Mucosa of stomach (tissue), 1 donor: ENCODE measurements at regions not wholly inside any gene's neighbourhood (a gene's known extent, or its start where the extent isn't known, plus 50 kb on each side); places are given as distances from the start of the nearest gene placed in this dataset.

Experiments
- H3K27me3 ChIP-seq: one replicate; pipeline ENCODE4 v1.7.0; 2013; ENCODE audit warnings: mild to moderate bottlenecking, low read length; ENCODE audit not compliant: control insufficient read depth, insufficient read depth
- H3K36me3 ChIP-seq: one replicate; pipeline ENCODE4 v1.7.0; 2013; ENCODE audit warnings: low read length; ENCODE audit not compliant: control insufficient read depth, insufficient read depth
- H3K4me1 ChIP-seq: one replicate; pipeline ENCODE4 v1.7.0; 2013; ENCODE audit warnings: mild to moderate bottlenecking, low read length; ENCODE audit not compliant: control insufficient read depth, insufficient read depth
- H3K4me3 ChIP-seq: one replicate; pipeline ENCODE4 v1.7.0; 2013; ENCODE audit warnings: low read length
- H3K9ac ChIP-seq: one replicate; pipeline ENCODE4 v1.7.0; 2013; ENCODE audit warnings: mild to moderate bottlenecking, low read length, moderate library complexity
- H3K9me3 ChIP-seq: one replicate; pipeline ENCODE4 v1.7.0; 2013; ENCODE audit warnings: mild to moderate bottlenecking, low read length, moderate library complexity; ENCODE audit not compliant: control insufficient read depth
- donor health status: Pancreatic carcinoma.

DNA sequence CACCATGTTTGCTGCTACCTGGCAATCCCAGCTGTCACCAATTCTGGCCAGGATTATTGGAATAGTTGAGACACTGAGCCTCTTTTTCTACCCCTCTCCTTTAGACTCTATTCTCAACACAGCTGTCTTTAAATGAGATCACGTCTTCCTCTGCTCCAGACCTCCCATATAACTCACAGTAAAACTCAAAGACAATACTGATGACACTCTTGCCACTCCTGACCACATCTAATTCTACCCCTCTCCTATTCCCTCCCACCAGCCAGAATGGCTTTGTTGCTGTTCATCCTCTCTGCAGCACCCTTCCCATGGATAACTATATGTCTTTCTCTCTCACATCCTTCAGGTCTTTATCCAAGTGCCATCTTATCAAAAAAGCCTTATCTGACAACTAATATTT lies 188.6 kb upstream of the IL15 start:
- Histone ChIP-seq H3K4me1 (no peaks in the 10 kb centered on the region), H3K36me3 (no peaks in the 10 kb centered on the region), H3K9me3 (no peaks in the 10 kb centered on the region), H3K27me3 (no peaks in the 10 kb centered on the region), H3K4me3 (no peak overlapping the region), H3K9ac (no peak overlapping the region)

DNA sequence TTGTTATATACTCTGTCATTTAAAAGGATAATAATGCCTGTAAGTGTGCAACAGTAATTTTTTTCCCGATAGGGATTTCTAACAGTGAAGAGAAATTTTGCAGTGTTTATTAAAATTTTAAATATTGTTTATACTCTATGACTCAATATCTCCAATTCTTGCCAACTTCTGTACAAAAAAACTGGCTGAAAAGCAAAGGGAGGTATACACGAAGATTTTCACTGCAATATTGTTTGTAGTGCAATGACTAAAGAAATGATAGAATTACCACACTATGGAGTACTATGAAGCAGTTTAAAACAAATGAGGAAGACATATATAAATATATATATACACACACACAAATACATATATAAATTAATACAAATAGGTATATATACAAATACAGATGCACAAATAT lies 187.9 kb upstream of the IL15 start:
- Histone ChIP-seq H3K36me3 (no peaks in the 10 kb centered on the region), H3K4me1 (no peaks in the 10 kb centered on the region), H3K9me3 (no peaks in the 10 kb centered on the region), H3K27me3 (no peaks in the 10 kb centered on the region), H3K9ac (no peak overlapping the region), H3K4me3 (no peak overlapping the region)

DNA sequence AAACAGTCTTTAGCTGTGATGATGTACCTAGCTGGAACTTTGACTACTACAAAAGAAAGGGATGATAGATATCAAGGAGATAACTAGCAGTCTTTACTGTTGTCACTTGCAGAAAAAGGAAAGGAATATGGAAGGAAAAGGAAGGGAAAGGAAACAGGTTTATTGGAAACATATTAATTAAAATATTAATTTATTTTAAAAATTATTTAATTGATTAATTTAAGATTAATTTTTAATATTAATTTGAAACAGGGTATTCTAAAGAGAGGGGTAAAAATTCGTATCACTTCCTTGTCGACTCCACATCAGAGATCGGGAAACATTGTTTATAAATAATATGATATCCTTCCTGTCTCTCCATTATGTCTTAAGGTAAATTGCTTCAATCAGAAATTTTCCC lies 186.5 kb upstream of the IL15 start:
- H3K4me1 ChIP-seq, result no peaks in the 10 kb centered on the region
- no peak overlapping the region for H3K9ac ChIP-seq
- no peaks in the 10 kb centered on the region for H3K27me3 ChIP-seq
- H3K4me3 ChIP-seq, result no peak overlapping the region
- H3K36me3 ChIP-seq, result no peaks in the 10 kb centered on the region
- no peaks in the 10 kb centered on the region for H3K9me3 ChIP-seq

DNA sequence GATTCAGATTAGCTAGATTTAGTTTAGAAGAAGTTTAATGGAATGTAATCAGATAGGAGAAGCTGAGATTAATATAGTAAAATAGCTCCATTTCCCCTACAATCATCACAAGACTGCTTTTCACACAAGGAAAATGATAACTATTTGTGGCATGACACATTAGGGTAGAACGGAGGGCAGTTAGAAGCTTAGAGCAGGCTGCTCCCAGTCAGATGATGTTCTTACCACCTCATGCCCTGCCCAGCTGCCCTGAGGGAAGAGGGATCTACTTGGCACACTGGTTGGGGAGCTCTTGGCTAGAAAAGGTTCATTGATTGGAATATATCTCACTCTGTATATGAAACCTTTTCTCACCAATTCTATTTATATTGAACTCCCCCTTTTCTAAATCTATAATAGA lies 180.7 kb upstream of the IL15 start:
- Histone ChIP-seq H3K36me3 (no peaks in the 10 kb centered on the region), H3K9ac (no peak overlapping the region), H3K27me3 (no peaks in the 10 kb centered on the region), H3K9me3 (no peaks in the 10 kb centered on the region), H3K4me1 (no peaks in the 10 kb centered on the region), H3K4me3 (no peak overlapping the region)

DNA sequence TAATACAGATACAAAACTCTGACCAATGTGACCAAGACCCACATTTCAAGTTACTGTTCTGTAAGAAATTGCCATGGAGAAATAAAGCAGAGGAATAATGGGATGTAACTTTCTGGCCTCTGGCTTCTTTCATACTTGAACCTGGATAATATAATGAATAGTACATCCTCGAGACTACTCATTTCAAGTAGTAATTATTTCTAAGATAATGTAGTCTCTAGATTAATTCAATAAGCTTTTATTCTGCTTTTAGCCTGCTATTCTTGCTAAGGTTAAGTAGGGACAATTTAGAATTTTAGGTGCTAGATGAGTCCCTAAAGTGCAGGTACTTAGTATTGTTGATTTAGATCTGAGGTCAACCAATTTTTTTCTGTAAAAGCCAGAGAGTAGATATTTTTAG lies 178.7 kb upstream of the IL15 start:
- Histone ChIP-seq H3K36me3 (no peaks in the 10 kb centered on the region), H3K9ac (no peak overlapping the region), H3K4me1 (no peaks in the 10 kb centered on the region), H3K4me3 (no peak overlapping the region), H3K9me3 (no peaks in the 10 kb centered on the region), H3K27me3 (no peaks in the 10 kb centered on the region)

DNA sequence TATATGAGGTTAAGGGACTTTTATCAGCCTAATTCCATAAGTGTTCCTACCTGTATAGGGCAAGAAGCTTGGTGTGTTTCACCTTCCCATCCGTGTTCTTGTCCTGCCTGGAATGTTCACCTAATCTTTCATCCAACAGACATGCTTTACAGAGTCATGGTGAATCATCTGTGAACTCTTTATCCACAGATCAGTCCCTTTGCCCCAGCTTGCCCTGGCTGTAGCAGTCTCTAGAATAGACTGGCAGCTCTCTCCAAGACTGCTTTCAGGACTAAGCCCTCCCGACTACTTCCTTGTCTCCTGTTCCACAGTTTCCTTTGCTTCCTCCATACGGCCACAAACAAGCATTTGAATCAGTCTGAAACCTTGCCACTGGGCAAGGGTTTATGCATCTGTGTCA lies 177.9 kb upstream of the IL15 start:
- no peaks in the 10 kb centered on the region for H3K27me3 ChIP-seq
- no peaks in the 10 kb centered on the region for H3K4me1 ChIP-seq
- no peaks in the 10 kb centered on the region for H3K9me3 ChIP-seq
- H3K36me3 ChIP-seq, result no peaks in the 10 kb centered on the region
- no peak overlapping the region for H3K9ac ChIP-seq
- H3K4me3 ChIP-seq, result no peak overlapping the region

DNA sequence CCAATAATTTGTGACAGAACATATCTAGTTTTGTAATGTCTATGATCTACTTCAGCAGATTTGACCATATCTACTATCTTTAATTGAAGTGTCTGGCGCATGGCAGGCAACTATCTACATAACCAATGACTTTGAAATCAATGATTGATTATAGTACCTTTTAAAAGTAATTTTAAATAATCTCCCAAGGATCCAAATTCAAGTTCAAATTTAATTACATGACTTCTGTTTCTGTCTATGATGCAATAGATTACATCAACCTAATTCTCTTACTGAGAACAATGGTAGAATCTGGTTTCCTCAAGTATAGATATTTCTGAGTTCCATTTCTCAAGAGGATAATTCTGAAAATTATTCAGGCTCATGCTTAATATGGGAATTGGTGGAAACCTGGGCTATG lies 177.4 kb upstream of the IL15 start:
- H3K36me3 ChIP-seq, result no peaks in the 10 kb centered on the region

DNA sequence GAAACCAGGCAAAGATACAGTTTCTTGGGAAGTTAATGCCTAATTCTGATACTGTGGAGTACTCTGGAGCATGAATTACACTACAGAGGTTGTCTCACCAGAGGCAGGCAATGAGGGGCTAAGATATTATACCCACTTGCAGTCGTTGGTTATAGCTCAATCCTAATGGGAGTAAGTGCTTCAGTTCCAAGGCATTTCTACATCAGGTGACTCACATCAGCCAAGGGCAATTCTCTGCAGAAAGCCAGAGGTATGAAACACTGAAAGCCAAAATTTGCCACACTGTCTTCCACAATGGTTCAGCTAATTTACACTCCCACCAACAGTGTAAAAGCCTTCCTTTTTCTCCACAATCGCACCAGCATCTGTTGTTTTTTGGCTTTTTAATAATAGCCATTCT lies 174.0 kb upstream of the IL15 start:
- Histone ChIP-seq H3K36me3 (no peaks in the 10 kb centered on the region), H3K9ac (no peak overlapping the region), H3K9me3 (no peaks in the 10 kb centered on the region), H3K4me3 (no peak overlapping the region), H3K4me1 (no peaks in the 10 kb centered on the region), H3K27me3 (no peaks in the 10 kb centered on the region)

More for the DNA sequence above, 177.4 kb upstream of the IL15 start:
- no peaks in the 10 kb centered on the region for H3K27me3 ChIP-seq
- H3K9me3 ChIP-seq, result no peaks in the 10 kb centered on the region
- H3K4me3 ChIP-seq, result no peak overlapping the region
- no peaks in the 10 kb centered on the region for H3K4me1 ChIP-seq
- H3K9ac ChIP-seq, result no peak overlapping the region

DNA sequence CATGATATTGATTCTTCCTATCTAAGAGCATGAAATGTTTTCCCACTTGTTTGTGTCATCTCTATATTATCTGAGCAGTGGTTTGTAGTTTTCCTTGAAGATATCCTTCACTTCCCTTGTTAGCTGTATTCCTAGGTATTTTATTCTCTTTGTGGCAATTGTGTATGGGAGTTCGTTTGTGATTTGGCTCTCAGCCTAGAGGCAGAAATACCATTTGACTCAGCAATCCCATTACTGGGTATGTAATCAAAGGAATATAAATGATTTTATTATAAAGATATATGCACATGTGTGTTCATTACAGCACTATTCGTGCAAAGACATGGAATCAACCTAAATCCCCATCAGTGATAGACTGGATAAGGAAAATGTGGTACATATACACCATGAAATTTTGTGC lies 172.7 kb upstream of the IL15 start:
- Histone ChIP-seq H3K4me1 (no peaks in the 10 kb centered on the region), H3K9me3 (no peaks in the 10 kb centered on the region), H3K4me3 (no peak overlapping the region)

DNA sequence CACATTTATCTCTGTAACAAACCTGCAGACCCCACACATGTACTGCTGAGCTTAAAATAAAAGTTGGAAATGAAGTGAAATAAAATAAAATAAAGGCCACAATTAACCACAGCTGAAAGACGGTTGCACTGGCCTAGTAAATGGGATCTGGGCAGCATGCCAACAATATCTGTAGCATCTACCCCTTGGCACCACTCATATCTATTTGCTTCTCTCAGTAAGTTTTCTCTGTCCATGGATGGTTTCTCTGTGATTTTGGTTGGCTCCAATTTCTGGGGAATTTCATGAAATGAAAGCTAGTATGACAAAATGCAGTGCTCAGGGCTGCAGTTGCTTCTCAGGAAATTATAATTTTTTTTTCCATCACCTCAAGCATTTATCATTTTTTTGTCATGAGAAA lies 172.0 kb upstream of the IL15 start:
- no peak overlapping the region for H3K4me3 ChIP-seq
- H3K27me3 ChIP-seq, result no peaks in the 10 kb centered on the region
- H3K4me1 ChIP-seq, result no peaks in the 10 kb centered on the region
- H3K36me3 ChIP-seq, result no peaks in the 10 kb centered on the region
- H3K9ac ChIP-seq, result no peak overlapping the region
- no peaks in the 10 kb centered on the region for H3K9me3 ChIP-seq

More for the DNA sequence above, 172.7 kb upstream of the IL15 start:
- H3K9ac ChIP-seq, result no peak overlapping the region
- H3K36me3 ChIP-seq, result no peaks in the 10 kb centered on the region
- H3K27me3 ChIP-seq, result no peaks in the 10 kb centered on the region

DNA sequence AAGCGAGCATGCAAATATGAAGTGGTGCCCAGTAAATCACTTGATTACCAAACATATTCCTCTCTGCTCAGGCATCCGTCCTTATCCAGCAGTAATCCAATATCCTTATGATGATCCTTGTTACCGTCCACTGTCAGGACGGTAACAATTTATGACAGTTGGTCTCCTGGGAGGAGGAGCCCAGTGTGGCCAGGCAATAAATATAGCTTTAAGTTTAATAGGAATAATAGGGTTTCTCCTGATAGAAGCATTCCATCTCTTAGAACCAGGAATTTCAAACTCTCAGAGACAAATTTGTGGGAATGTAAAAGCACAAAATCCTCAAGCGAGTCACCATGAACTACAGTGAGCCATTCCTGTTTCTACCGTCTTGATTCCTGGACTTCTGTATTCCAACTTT lies 171.2 kb upstream of the IL15 start:
- no peak overlapping the region for H3K4me3 ChIP-seq
- no peaks in the 10 kb centered on the region for H3K9me3 ChIP-seq
- H3K27me3 ChIP-seq, result no peaks in the 10 kb centered on the region
- H3K36me3 ChIP-seq, result no peaks in the 10 kb centered on the region
- H3K4me1 ChIP-seq, result no peaks in the 10 kb centered on the region
- H3K9ac ChIP-seq, result no peak overlapping the region

DNA sequence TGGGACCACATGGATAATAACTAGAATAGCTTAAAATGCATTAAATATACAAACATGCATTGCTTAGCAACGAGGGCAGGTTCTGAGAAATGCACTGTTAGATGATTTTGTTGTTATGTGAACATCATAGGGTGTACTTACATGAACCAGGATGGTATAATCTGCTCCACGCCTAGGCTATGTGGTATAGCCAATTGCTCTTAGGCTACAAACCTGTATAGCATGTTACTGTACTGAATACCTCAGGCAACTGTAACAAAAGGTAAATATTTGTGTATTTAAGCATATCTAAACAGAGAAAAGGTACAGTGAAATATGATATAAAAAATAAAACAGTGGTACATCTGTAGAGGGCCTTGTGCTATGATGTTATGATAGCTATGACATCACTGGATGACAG lies 169.2 kb upstream of the IL15 start:
- Histone ChIP-seq H3K9me3 (no peaks in the 10 kb centered on the region), H3K27me3 (no peaks in the 10 kb centered on the region), H3K4me3 (no peak overlapping the region), H3K9ac (no peak overlapping the region), H3K4me1 (no peaks in the 10 kb centered on the region), H3K36me3 (no peaks in the 10 kb centered on the region)

DNA sequence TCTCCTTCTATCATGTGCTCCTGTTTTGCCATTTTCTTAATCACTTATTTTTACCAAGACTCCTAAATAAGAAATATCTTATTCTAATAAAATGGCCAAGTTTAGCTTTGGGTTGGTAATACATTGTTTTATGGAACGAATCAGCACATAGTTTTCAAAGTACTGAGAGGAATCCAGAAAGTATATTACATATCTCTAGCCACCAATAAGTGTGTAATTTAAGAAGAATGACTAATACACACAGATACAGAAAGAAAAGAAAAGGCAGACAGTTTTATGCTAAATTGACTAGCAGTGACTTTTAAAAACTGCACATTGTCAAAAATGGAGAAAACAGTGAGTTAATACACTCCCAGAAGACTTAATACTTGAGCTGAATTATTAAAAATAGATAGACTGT lies 167.0 kb upstream of the IL15 start:
- Histone ChIP-seq H3K9ac (no peak overlapping the region), H3K4me1 (no peaks in the 10 kb centered on the region), H3K4me3 (no peak overlapping the region), H3K27me3 (no peaks in the 10 kb centered on the region), H3K36me3 (no peaks in the 10 kb centered on the region), H3K9me3 (no peaks in the 10 kb centered on the region)
